C4-2B (cell line): ENCODE measurements at regions not wholly inside any gene's neighbourhood (a gene's known extent, or its start where the extent isn't known, plus 50 kb on each side); places are given as distances from the start of the nearest gene placed in this dataset.

ENCODE experiments used
- H3K27ac ChIP-seq: fragments of 450-650 bp; 2 replicates; pipeline ENCODE4 v1.5.1; 2017
- ZFX ChIP-seq: fragments of 450-650 bp; IDR thresholded peaks from 2 replicates; pipeline ENCODE4 v1.6.1; 2017
- TF ChIP-seq, protein P1 (sequence below): fragments of 450-650 bp; conservative IDR thresholded peaks from 2 replicates; pipeline ENCODE4 v1.5.1; 2017; ENCODE audit warnings: mild to moderate bottlenecking

DNA sequence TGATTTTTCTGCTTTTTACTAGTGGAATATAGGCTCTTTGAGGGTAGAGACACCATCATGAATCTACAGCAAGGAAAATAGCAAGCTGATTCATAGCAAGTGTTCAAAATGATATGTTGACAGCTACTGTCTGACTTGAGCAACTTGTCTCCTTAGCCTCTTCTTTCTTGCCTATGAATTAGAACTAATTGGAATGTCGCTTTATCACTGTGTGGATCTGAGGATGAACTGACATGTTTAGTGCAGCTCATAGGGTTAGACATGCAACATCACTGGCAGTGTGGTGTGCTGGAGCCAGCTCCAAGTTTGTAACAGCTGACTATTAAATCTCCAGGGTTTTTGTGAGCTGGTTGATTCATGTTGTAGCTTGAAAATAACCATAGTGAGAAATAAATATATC lies 1068.4 kb downstream of the PCDH18 start:
- TF ChIP-seq, protein P1, sequence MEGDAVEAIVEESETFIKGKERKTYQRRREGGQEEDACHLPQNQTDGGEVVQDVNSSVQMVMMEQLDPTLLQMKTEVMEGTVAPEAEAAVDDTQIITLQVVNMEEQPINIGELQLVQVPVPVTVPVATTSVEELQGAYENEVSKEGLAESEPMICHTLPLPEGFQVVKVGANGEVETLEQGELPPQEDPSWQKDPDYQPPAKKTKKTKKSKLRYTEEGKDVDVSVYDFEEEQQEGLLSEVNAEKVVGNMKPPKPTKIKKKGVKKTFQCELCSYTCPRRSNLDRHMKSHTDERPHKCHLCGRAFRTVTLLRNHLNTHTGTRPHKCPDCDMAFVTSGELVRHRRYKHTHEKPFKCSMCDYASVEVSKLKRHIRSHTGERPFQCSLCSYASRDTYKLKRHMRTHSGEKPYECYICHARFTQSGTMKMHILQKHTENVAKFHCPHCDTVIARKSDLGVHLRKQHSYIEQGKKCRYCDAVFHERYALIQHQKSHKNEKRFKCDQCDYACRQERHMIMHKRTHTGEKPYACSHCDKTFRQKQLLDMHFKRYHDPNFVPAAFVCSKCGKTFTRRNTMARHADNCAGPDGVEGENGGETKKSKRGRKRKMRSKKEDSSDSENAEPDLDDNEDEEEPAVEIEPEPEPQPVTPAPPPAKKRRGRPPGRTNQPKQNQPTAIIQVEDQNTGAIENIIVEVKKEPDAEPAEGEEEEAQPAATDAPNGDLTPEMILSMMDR, result no peak
- no peak for TF ChIP-seq ZFX
- no peak overlapping the region for H3K27ac ChIP-seq

DNA sequence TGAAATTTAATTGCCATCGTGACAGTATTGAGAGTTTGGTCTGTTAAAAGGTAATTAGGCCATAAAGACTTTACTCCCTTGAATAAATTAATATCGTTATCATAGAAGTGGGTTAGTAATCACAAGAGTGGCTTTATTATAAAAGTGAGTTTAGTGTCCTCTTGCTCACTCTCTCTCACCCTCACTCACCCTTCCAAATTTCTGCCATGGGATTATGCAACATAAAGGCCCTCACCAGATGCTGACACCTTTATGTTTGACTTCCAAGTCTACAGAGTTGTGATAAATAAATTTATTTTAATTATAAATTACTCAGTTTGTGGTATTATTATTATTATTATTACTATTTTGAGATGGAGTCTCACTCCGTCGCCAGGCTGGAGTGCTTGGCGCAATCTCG lies 1070.8 kb downstream of the PCDH18 start:
- TF ChIP-seq ZFX, result no peak
- TF ChIP-seq, protein P1, result no peak
- H3K27ac ChIP-seq, result no peak overlapping the region

DNA sequence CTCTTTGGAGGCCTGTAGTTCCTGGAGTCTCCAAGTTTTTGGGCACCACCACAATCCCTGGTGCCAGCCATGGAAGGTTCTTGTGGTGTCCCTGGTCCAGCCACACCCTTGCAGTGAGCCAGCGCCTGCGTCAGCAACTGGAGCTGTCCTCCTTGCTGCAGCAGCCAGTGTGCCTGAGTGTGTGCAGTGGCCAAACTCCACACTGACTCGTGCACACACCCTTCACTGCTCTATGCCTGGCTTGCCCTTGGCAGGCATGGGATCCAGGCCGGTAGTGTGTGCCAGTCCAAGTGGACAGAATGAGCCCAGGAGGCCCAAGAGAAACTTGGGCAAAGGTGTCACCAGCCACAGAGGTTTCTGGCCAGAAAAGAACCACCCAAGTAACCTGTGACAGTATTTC lies 1074.0 kb downstream of the PCDH18 start:
- TF ChIP-seq, protein P1, result no peak
- TF ChIP-seq ZFX, result no peak
- H3K27ac ChIP-seq, result no peak overlapping the region

DNA sequence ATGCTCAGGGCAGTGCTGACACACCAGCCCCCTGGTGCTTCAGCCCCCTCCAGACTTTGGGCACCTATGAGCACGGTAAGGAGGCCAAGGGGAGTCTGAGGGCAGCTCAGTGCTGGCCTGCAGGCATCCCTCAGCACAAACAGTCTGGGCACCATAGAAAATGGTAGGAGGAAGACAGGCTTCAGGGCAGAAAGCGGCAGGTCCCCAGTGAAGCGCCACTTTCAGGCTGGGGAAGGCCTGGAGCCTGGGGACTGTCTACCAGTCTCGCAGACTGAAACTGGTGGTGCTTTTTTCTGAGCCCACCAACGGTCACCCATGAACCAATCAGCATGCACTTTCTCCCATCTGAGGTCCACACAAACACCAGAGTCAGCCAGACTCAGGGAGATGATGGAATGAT lies 1074.7 kb downstream of the PCDH18 start:
- no peak for TF ChIP-seq ZFX
- TF ChIP-seq, protein P1, result no peak
- no peak overlapping the region for H3K27ac ChIP-seq

DNA sequence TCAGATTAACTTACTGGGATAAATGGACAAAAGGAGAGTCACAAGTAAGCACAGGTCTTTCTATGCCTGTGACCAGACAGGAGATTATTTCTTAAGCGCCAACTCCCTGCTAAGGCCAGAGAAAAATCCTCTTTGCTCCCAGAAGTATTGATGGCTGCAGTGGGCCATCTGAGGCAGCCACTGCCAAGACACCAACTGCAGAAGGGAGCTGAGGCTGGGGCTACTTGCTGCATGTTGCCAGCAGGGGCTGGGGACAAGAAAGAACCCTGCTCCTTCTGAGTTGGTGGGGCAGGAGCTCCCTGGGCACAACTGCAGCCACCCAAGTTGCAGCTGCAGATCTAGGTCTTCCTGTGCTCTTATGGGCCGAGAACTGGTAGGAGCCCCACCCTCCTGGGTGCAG lies 1075.3 kb downstream of the PCDH18 start:
- TF ChIP-seq, protein P1, result no peak
- no peak for TF ChIP-seq ZFX
- no peak overlapping the region for H3K27ac ChIP-seq

DNA sequence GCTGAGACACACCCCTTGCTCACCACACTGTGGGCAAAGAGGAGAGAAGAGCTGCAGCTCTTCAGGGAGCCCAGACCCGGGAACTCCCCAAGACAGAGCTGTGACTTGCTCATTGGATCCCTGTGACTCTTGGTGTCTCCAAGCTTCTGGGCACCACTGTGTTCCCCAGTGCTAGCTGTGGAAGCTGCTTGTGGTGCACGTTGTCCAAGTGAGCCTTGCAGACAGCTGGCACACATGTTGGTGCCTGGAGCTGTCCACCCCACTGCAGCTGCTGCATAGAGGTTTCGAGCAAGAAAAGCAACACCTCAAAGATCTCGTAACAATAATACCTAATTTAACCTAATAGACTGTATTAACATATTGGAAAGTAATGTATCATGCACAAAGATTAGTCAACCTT lies 1089.3 kb downstream of the PCDH18 start:
- H3K27ac ChIP-seq, result no peak overlapping the region
- TF ChIP-seq, protein P1, result no peak
- TF ChIP-seq ZFX, result no peak

DNA sequence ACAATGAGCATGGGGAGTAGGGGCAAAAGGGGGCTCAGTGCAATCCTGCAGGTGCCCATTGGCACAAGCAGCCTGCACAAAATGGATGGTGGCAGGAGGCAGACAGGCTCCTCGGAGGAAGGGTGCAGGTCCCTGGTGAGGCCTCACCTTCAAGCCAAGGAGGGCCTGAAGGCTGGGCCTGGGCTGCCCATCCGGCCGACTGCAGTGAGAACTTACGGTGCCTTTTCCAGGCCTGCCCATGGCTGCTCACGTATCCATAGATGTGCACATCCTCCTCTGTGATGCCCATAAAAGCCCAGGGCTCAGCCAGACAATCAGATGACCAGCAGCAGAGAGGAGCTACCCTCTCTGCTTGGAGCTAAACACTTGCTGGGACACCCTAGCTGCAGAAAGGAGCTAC lies 1089.8 kb downstream of the PCDH18 start:
- TF ChIP-seq, protein P1, result no peak
- TF ChIP-seq ZFX, result no peak
- no peak overlapping the region for H3K27ac ChIP-seq
